Neural progenitor cell (in vitro differentiated cells): ENCODE measurements at regions not wholly inside any gene's neighbourhood (a gene's known extent, or its start where the extent isn't known, plus 50 kb on each side); places are given as distances from the start of the nearest gene placed in this dataset.

Source experiments
- DNase-seq: peaks from one replicate; pipeline ENCODE4 v3.0.0-alpha.2; 2016; ENCODE audit warnings: low spot score
- H2AFZ ChIP-seq: fragments of 200-600 bp; sonication (generic); replicated peaks from 2 replicates; pipeline ENCODE4 v1.6.1; 2016; ENCODE audit warnings: antibody characterized with exemption
- H3F3A ChIP-seq: fragments of 200-600 bp; sonication (generic); 2 replicates; pipeline ENCODE4 v1.6.1; 2016; ENCODE audit warnings: antibody characterized with exemption, low read depth
- H3K27ac ChIP-seq: fragments of 200-600 bp; sonication (generic); 2 replicates; pipeline ENCODE4 v1.5.1; 2016; ENCODE audit warnings: mild to moderate bottlenecking
- H3K27me3 ChIP-seq: fragments of 200-600 bp; sonication (generic); 2 replicates; pipeline ENCODE4 v1.6.1; 2016; ENCODE audit warnings: mild to moderate bottlenecking, moderate library complexity
- H3K36me3 ChIP-seq: fragments of 200-600 bp; sonication (generic); 2 replicates; pipeline ENCODE4 v1.5.1; 2016
- H3K4me1 ChIP-seq: fragments of 200-600 bp; sonication (generic); 2 replicates; pipeline ENCODE4 v1.6.1; 2016; ENCODE audit warnings: mixed run types
- H3K4me2 ChIP-seq: fragments of 200-600 bp; sonication (generic); 2 replicates; pipeline ENCODE4 v1.6.1; 2016
- H3K4me3 ChIP-seq: fragments of 200-600 bp; sonication (generic); 2 replicates; pipeline ENCODE4 v1.5.1; 2016
- H3K79me2 ChIP-seq: fragments of 200-600 bp; sonication (generic); 2 replicates; pipeline ENCODE4 v1.6.1; 2016; ENCODE audit warnings: low read depth
- H3K9ac ChIP-seq: fragments of 200-600 bp; sonication (generic); 2 replicates; pipeline ENCODE4 v1.6.1; 2016
- H3K9me3 ChIP-seq: fragments of 200-600 bp; sonication (generic); 2 replicates; pipeline ENCODE4 v1.5.1; 2016; ENCODE audit warnings: low read depth
- H4K20me1 ChIP-seq: fragments of 200-600 bp; sonication (generic); 2 replicates; pipeline ENCODE4 v1.6.1; 2016; ENCODE audit warnings: low read depth
- H3K27ac Mint-ChIP-seq: 3 replicates; pipeline ENCODE4 v1.8.0; 2021; ENCODE audit warnings: mixed read lengths
- H3K27me3 Mint-ChIP-seq: 2 replicates; pipeline ENCODE4 v1.8.0; 2022; ENCODE audit warnings: low read depth, mild to moderate bottlenecking, inconsistent platforms, moderate library complexity, mixed read lengths; ENCODE audit not compliant: insufficient read depth
- H3K36me3 Mint-ChIP-seq: 3 replicates; pipeline ENCODE4 v1.8.0; 2021; ENCODE audit warnings: mixed read lengths
- H3K4me1 Mint-ChIP-seq: 3 replicates; pipeline ENCODE4 v1.8.0; 2021; ENCODE audit warnings: mixed read lengths
- H3K4me3 Mint-ChIP-seq: 3 replicates; pipeline ENCODE4 v1.8.0; 2021; ENCODE audit warnings: mild to moderate bottlenecking, moderate library complexity, mixed read lengths
- H3K9me3 Mint-ChIP-seq: 3 replicates; pipeline ENCODE4 v1.8.0; 2020; ENCODE audit warnings: mixed read lengths
- EZH2 ChIP-seq: fragments of 200-600 bp; sonication (generic); IDR thresholded peaks from 2 replicates; pipeline ENCODE4 v1.6.1; 2017; ENCODE audit warnings: antibody characterized with exemption, mild to moderate bottlenecking, moderate library complexity
- EZH2phosphoT487 ChIP-seq: fragments of 200-600 bp; sonication (generic); IDR thresholded peaks from 2 replicates; pipeline ENCODE4 v1.6.1; 2017; ENCODE audit warnings: antibody characterized with exemption
- TF ChIP-seq, protein P1 (sequence below): fragments of 200-600 bp; sonication (generic); IDR thresholded peaks from 2 replicates; pipeline ENCODE4 v1.5.1; 2017; ENCODE audit warnings: antibody characterized with exemption, mild to moderate bottlenecking

DNA sequence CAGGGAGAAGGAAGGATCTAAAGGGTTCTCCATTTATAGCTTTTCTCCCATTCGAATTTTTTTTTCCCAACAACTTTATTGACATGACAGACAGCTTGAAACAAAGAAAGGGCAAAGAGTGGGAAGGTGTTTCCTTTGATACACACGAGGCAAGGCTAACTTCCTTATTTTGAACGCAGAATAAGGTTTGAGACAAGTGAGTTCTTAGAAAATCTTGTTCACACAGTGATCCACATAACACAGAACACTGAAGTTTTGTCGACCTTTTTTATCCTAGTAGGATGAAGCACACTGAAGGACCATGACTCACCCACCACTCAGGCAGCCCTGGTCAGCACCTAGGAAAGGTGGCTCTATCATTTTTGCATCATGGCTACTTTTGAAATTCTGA lies 425.8 kb upstream of the MDFIC2 start:
- H3K79me2 ChIP-seq: no peaks in the 10 kb centered on the region
- no peaks in the 10 kb centered on the region for H3K36me3 ChIP-seq
- Mint-ChIP-seq H3K9me3 (no peaks in the 10 kb centered on the region), H3K27me3 (no peaks in the 10 kb centered on the region), H3K36me3 (no peaks in the 10 kb centered on the region), H3K4me3 (no peak overlapping the region), H3K4me1 (no peaks in the 10 kb centered on the region), H3K27ac (no peak overlapping the region)
- no peaks in the 10 kb centered on the region for H3F3A ChIP-seq
- H4K20me1 ChIP-seq: no peaks in the 10 kb centered on the region
- TF ChIP-seq, protein P1, sequence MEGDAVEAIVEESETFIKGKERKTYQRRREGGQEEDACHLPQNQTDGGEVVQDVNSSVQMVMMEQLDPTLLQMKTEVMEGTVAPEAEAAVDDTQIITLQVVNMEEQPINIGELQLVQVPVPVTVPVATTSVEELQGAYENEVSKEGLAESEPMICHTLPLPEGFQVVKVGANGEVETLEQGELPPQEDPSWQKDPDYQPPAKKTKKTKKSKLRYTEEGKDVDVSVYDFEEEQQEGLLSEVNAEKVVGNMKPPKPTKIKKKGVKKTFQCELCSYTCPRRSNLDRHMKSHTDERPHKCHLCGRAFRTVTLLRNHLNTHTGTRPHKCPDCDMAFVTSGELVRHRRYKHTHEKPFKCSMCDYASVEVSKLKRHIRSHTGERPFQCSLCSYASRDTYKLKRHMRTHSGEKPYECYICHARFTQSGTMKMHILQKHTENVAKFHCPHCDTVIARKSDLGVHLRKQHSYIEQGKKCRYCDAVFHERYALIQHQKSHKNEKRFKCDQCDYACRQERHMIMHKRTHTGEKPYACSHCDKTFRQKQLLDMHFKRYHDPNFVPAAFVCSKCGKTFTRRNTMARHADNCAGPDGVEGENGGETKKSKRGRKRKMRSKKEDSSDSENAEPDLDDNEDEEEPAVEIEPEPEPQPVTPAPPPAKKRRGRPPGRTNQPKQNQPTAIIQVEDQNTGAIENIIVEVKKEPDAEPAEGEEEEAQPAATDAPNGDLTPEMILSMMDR: no peak
- no peak for TF ChIP-seq EZH2phosphoT487
- no peak for TF ChIP-seq EZH2
- H3K4me2 ChIP-seq: no peak overlapping the region
- H2AFZ ChIP-seq: no peak overlapping the region
- H3K4me1 ChIP-seq: no peaks in the 10 kb centered on the region
- H3K27me3 ChIP-seq: no peaks in the 10 kb centered on the region
- H3K4me3 ChIP-seq: no peak overlapping the region
- H3K9me3 ChIP-seq: no peaks in the 10 kb centered on the region
- no peak overlapping the region for H3K9ac ChIP-seq
- H3K27ac ChIP-seq: no peak overlapping the region
- DNase-seq: no peak

DNA sequence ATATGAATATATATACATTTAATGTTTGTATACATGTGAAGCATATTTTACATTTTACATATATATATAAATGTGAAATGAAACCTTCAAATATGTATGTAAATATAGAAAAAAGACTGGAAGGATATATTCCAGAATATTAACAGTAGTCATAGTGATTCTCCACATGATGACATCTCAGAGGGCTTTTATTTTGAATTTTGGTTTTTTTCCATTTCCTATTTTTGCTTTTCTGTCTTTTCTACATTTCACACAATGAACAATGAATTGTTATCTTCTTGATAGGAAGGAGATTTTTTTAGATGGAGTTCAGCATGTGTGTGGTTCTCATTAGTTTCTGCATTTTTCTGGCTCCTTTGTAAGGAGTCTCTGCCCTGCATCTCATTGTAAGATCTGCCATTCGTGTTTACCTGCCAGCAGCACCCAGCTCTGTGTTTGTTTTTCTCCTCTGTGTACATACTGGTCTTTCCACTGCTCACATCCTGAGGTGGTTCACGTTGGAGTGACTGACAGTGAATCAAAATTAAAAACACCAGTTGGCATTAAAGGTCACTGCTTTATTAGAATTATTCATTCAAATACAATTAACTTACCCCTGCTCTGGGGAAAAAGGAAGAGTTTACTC lies 425.3 kb upstream of the MDFIC2 start:
- Histone ChIP-seq H3K9me3 (no peaks in the 10 kb centered on the region), H4K20me1 (no peaks in the 10 kb centered on the region), H2AFZ (no peak overlapping the region), H3K4me1 (no peaks in the 10 kb centered on the region), H3K4me2 (no peak overlapping the region), H3K4me3 (no peak overlapping the region), H3K36me3 (no peaks in the 10 kb centered on the region), H3K9ac (no peak overlapping the region), H3K79me2 (no peaks in the 10 kb centered on the region), H3F3A (no peaks in the 10 kb centered on the region), H3K27me3 (no peaks in the 10 kb centered on the region), H3K27ac (no peak overlapping the region)
- TF ChIP-seq, protein P1: no peak
- TF ChIP-seq EZH2: no peak
- TF ChIP-seq EZH2phosphoT487: no peak
- H3K9me3 Mint-ChIP-seq: no peaks in the 10 kb centered on the region
- H3K36me3 Mint-ChIP-seq: no peaks in the 10 kb centered on the region
- H3K4me1 Mint-ChIP-seq: no peaks in the 10 kb centered on the region
- H3K27me3 Mint-ChIP-seq: no peaks in the 10 kb centered on the region
- no peak overlapping the region for H3K27ac Mint-ChIP-seq
- H3K4me3 Mint-ChIP-seq: no peak overlapping the region
- no peak for DNase-seq

DNA sequence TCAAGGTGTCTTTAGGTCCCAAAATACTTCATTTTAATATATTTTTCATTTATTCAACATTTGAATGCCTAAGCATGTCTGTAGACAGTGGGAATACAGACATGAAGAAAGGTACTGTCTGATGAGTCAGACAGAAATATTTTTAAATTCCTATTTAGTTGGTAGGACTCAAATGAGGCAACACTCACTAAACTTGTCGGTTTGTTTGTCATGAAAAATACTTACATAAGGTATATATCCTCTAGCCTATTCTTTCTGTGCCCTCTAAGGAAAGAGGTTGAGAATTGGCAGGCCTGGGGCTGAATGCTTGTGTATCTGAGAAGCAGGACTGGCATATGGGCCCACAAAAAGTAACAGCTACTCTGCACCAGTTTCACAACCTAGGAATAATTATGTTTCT lies 423.6 kb upstream of the MDFIC2 start:
- Histone ChIP-seq H4K20me1 (no peaks in the 10 kb centered on the region), H3K4me1 (no peaks in the 10 kb centered on the region), H3K36me3 (no peaks in the 10 kb centered on the region), H3K9ac (no peak overlapping the region), H2AFZ (no peak overlapping the region), H3K4me2 (no peak overlapping the region), H3K79me2 (no peaks in the 10 kb centered on the region), H3K9me3 (no peaks in the 10 kb centered on the region), H3K27ac (no peak overlapping the region), H3K4me3 (no peak overlapping the region), H3F3A (no peaks in the 10 kb centered on the region), H3K27me3 (no peaks in the 10 kb centered on the region)
- no peak for DNase-seq
- Mint-ChIP-seq H3K4me3 (no peak overlapping the region), H3K27me3 (no peaks in the 10 kb centered on the region), H3K9me3 (no peaks in the 10 kb centered on the region), H3K4me1 (no peaks in the 10 kb centered on the region), H3K27ac (no peak overlapping the region), H3K36me3 (no peaks in the 10 kb centered on the region)
- TF ChIP-seq, protein P1: no peak
- TF ChIP-seq EZH2 (no peak), EZH2phosphoT487 (no peak)
